ENCODE measurements at regions not wholly inside any gene's neighbourhood (a gene's known extent, or its start where the extent isn't known, plus 50 kb on each side); places are given as distances from the start of the nearest gene placed in this dataset.
A peak's percentile ranks its signal among the peaks of the same experiment; 100 is the strongest.
"Not testable (repeated sequence)": the region's sequence is repeated elsewhere in the genome, so short reads cannot be mapped to it uniquely, and the experiment has no call there.

DNA sequence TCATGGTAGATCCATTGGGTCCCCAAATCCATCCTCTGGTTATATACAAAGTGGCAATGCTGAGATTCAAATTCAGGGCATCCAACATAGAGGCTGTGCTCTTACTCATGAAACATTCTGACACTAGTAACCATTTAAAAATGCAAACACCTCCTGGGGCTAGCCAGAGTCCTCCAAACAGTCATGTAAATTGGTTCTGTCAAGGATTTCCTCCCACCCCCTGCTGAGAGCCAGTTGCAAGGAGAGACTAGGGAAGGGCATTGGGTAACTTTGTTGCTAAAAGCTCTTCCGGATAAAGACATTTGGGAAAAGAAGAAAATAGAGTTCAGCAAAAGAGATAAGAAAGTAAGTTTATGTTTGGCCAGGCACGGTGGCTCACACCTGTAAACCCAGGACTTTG is 58.3 kb downstream of the ART5 start:
- DNase-seq (ENCODE audit: low read depth in 2 of 3, low spot score in 2 of 3) = not testable (repeated sequence)

DNA sequence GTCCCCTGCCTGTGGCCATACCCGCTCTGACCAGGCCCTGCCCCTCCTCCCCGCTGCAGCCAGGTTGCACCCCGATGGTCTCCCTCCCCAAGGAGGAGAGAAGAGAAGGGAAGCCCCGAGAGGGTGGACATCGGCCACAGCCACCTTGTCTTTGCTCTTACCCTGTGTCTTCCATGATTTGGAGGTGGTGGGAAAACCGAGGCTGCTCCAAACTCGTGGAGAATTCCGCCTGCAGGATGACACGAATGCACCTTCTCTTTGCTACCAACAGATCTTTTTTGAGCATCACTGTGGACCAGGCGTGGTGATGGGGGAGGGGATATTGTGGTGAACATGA is 60.4 kb downstream of the ART5 start:
- not testable (repeated sequence) for DNase-seq (ENCODE audit: low read depth in 2 of 3, low spot score in 2 of 3)

GRCh38 chr11:3580487-3581388 is 61.1 kb downstream of the ART5 start:
- DNase-seq (ENCODE audit: low read depth in 2 of 3, low spot score in 2 of 3) = peak; percentile 26 to 36 (median 29)

DNA sequence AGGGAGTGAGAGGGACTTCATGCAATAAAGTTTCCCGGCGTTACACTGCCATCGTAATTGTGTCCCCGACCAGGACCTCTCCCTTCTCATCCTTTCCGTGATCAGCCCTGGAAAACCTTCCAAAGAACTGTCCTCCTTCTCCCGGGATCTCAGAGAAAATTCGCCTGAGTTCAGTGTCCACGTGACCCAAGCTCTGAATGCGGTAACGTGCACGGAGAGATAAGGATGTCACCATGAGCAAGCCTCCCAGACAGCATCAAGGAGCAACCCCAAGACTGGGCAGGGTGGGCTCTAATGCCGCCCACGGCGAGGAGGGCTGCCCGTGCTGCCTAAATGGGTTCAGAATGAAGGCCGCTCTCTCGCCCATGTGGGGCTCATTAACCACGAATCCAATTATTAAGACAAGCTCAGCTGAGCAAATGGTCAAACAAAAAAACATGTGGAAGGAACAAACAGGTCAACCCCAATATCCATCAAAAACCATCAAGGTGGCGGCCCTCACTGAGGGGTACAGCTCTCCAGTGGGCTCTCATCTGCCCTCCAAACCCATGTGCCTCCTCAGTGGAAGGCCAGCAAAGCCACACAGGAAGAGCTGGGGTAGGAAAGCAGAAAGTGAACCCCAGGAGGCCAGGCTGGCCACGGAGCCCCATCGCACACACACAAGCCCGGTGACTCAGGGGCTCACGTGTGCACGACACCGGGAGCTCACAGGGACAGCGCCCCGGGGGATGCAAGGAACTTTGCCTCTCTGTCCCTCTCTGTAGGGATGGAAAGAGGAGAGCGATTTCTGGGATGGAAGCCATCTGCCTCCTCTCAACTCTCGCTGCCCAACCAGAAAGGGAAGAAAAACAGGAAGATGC is 62.0 kb downstream of the ART5 start:
- peak in 1 of 3 donors; percentile 17 for DNase-seq (ENCODE audit: low read depth in 2 of 3, low spot score in 2 of 3)

DNA sequence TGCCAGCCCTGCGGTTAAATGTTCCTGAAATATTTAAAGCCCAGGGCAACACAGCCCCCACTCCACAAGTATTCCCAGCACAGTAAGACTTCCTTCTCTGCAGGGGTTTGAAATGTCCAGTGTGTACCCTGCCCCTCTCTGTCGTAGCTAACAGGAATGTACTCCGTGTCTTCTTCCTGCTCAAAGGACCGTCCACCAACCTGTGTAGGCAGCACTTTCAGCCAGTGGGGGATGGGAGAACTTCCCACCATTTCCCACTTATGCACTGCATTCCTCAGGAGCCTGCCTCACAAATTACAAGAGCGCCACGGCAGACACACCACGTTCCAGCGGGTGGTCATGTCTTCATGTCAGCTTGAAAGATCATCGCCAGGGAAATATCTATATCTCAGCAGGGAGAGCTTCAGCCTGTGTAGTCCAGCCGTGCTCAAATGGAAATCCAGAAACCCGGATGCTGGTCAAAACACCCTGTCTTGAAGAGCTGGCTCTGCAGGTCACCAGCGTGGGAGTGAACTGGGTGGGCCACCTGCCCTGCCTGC is 65.7 kb downstream of the ART5 start:
- not testable (repeated sequence) for DNase-seq (ENCODE audit: low read depth in 2 of 3, low spot score in 2 of 3)

- not testable (repeated sequence) for DNase-seq (ENCODE audit: low read depth in 2 of 3, low spot score in 2 of 3)
Measured at GRCh38 chr11:3572976-3573647, 68.7 kb downstream of the ART5 start.

- DNase-seq (ENCODE audit: low read depth in 2 of 3, low spot score in 2 of 3) = not testable (repeated sequence)
Measured at GRCh38 chr11:3571752-3572151, 70.0 kb downstream of the ART5 start.

DNA sequence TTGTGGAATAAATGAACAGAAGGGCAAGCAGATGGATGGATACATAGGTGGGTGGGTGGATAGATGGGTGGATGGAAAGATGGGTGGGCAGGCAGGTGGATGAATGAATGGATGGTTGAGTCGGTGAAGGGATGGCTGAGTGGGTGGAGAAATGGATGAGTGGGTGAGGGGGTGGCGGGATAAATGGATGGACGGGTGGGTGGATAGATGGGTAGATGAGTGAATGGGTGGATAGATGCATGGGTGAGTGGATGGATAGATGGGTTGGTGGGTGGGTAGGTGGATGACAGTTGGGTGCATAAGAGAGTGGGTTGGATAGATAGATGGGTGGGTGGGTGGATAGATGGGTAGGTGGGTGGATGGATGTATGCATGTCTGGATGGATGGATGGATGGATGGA is 76.0 kb downstream of the ART5 start:
- DNase-seq (ENCODE audit: low read depth in 2 of 3, low spot score in 2 of 3) = not testable (repeated sequence)

GRCh38 chr11:3564383-3564782 is 77.4 kb downstream of the ART5 start:
- DNase-seq (ENCODE audit: low read depth in 2 of 3, low spot score in 2 of 3) = peak in 1 of 3 donors; percentile 16

GRCh38 chr11:3554621-3555020 is 87.2 kb downstream of the ART5 start:
- DNase-seq (ENCODE audit: low read depth in 2 of 3, low spot score in 2 of 3) = not testable (repeated sequence)

GRCh38 chr11:3544990-3545389 is 96.8 kb downstream of the ART5 start:
- DNase-seq (ENCODE audit: low read depth in 2 of 3, low spot score in 2 of 3) = not testable (repeated sequence)

DNA sequence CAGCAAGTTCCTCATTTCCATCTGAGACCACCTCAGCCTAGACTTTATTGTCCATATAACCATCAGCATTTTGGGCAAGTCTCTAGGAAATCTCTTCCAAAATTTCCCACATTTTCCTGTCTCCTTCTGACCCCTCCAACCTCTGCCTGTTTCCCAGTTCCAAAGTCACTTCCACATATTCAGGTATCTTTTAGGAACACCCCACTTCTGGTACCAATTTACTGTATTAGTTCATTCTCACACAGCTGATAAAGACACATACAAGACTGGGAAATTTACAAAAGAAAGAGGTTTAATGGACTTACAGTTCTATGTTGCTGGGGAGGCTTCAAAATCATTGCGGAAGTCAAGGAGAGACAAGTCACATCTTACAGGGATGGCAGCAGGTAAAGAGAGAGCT is 103.6 kb downstream of the ART5 start:
- not testable (repeated sequence) for DNase-seq (ENCODE audit: low read depth in 2 of 3, low spot score in 2 of 3)

- DNase-seq (ENCODE audit: low read depth in 2 of 3, low spot score in 2 of 3) = not testable (repeated sequence)
Measured at GRCh38 chr11:3537254-3537653, 104.5 kb downstream of the ART5 start.

GRCh38 chr11:3532958-3533357 is 108.8 kb downstream of the ART5 start:
- not testable (repeated sequence) for DNase-seq (ENCODE audit: low read depth in 2 of 3, low spot score in 2 of 3)

GRCh38 chr11:3531280-3531679 is 110.5 kb downstream of the ART5 start:
- DNase-seq (ENCODE audit: low read depth in 2 of 3, low spot score in 2 of 3) = not testable (repeated sequence)

DNA sequence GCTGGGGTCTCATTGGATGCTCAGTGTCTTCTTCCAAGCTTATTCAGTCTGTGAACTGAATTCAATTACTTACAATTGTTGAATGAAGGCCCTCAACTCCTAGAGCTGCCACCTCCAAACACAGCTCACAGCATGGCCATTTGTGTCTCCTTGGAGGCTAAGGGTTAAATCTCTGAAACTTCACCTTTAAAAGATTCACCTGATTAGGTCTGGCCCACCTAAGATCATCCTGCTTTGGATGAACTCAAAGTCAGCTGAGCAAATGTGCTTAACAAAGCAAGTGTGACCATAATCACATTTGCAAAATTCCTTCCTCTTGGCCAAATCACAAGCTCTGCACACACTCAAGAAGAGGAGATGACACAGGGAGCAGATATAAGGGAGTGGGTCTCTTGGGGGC is 118.2 kb downstream of the ART5 start:
- not testable (repeated sequence) for DNase-seq (ENCODE audit: low read depth in 2 of 3, low spot score in 2 of 3)

GRCh38 chr11:3520905-3521304 is 120.9 kb downstream of the ART5 start:
- DNase-seq (ENCODE audit: low read depth in 2 of 3, low spot score in 2 of 3) = not testable (repeated sequence)

- not testable (repeated sequence) for DNase-seq (ENCODE audit: low read depth in 2 of 3, low spot score in 2 of 3)
Measured at GRCh38 chr11:3519841-3520240, 122.0 kb downstream of the ART5 start.

DNA sequence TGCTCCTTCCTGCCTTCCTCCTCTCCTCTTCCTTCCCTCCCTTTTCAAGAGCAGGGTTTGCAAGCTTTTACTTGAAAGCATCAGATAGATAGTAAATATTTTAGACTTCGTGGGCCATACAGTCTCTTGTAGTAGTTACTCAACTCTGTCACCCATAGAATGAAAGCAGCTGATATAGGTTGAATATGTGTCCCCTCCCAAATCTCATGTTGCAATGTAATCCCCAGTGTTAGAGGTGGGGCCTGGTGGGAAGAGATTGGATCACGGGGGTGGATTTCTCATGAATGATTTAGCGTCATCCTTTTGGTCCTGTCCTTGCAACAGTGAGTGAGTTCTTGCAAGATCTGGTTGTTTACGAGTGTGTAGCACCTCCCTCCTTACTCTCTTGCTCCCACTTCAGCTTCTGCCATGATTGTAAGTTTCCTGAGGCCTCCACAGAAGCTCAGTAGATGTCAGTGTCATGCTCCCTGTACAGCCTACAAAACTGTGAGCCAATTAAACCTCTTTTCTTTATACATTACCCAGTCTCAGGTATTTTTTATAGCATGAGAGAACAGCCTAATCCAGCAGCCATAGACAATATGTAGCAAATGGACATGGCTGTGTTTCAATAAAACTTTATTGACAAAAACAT is 124.7 kb downstream of the ART5 start:
- DNase-seq (ENCODE audit: low read depth in 2 of 3, low spot score in 2 of 3) = not testable (repeated sequence)

DNA sequence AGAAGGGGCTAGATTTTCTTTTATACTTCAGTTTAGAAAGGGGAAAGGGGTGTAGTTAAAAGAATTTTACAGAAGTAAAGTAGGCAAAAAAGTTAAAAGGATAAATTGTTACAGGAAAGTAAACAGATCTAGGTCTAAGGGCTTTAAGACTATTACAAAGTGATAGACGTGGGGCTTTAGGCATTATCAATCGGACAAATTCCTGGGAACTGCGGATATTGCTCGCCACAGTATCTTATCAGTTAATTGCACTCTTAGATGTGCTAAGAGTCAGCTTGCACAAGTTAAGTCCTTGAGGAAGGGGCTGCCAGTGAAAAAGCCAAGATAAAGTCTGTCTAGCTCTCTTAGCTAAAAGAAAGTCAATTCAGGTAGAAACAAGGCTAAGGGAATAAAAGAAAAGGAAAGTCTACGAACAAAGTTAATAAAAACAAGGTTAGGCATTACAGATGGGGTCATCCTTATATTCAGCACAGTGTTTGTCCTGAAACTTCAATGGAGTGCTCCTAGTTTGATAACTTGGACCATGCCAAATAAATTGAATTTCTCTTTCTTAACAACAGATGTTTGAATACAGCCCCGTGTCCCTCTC is 125.4 kb downstream of the ART5 start:
- not testable (repeated sequence) for DNase-seq (ENCODE audit: low read depth in 2 of 3, low spot score in 2 of 3)

Measured in hematopoietic multipotent progenitor cell (in vitro differentiated cells).